ENCODE measurements at regions not wholly inside any gene's neighbourhood (a gene's known extent, or its start where the extent isn't known, plus 50 kb on each side); places are given as distances from the start of the nearest gene placed in this dataset. TPM values are rescaled to one million over a fixed set of nuclear protein-coding genes. Genes with fewer than 3 reads are reported as not detected.
A peak's percentile ranks its signal among the peaks of the same experiment; 100 is the strongest.

GRCh38 chr16:87249425-87249824 lies 67.8 kb downstream of the C16orf95 start:
- Histone ChIP-seq H3K27me3 (no peaks in the 10 kb centered on the region), H3K4me3 (no peak overlapping the region), H3K9me3 (no peaks in the 10 kb centered on the region), H3K4me1 (ENCODE audit: insufficient read depth) (no peaks in the 10 kb centered on the region), H3K36me3 (no peaks in the 10 kb centered on the region), H3K27ac (no peak overlapping the region)
- peak in 1 of 5 donors; percentile 8 for DNase-seq
- 91 to 92% (median 92%) methylated on average over 10 of the region's 10 CpGs for whole genome bisulfite sequencing, 3 donors
- intact Hi-C loops (cut with DNase I): no loop called here
- TF ChIP-seq, protein P1, sequence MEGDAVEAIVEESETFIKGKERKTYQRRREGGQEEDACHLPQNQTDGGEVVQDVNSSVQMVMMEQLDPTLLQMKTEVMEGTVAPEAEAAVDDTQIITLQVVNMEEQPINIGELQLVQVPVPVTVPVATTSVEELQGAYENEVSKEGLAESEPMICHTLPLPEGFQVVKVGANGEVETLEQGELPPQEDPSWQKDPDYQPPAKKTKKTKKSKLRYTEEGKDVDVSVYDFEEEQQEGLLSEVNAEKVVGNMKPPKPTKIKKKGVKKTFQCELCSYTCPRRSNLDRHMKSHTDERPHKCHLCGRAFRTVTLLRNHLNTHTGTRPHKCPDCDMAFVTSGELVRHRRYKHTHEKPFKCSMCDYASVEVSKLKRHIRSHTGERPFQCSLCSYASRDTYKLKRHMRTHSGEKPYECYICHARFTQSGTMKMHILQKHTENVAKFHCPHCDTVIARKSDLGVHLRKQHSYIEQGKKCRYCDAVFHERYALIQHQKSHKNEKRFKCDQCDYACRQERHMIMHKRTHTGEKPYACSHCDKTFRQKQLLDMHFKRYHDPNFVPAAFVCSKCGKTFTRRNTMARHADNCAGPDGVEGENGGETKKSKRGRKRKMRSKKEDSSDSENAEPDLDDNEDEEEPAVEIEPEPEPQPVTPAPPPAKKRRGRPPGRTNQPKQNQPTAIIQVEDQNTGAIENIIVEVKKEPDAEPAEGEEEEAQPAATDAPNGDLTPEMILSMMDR (IDR thresholded peaks at IDR 0.05): no peak
- no peak for TF ChIP-seq POLR2A (IDR thresholded peaks at IDR 0.05)
- TF ChIP-seq EP300 (IDR thresholded peaks at IDR 0.05): no peak

DNA sequence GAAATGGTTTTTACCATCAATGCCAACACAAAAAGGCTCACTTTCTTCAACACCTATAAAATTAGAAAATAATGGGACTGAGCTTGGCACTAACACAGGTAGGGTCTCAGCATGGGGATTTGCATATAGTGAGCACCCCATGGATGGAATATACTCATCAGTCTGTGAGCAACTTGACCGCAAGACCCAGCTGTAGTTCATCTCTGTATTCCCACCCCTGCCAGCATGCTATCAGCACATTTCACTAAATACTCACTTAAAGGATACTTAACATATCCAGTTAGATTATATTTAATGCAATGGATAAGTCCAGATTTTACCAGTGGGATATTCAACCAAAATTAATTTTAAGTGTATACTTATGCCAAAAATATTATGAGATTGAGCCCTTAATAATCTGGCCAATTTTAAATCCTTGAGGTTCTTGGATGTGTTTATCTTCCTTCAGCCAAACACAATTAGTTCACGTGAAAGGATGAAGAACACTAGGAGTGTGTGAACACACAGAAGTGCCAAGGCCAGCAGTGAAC lies 66.7 kb downstream of the C16orf95 start:
- Histone ChIP-seq H3K9me3 (no peaks in the 10 kb centered on the region), H3K27me3 (no peaks in the 10 kb centered on the region), H3K27ac (no peak overlapping the region), H3K4me3 (no peak overlapping the region), H3K36me3 (no peaks in the 10 kb centered on the region), H3K4me1 (ENCODE audit: insufficient read depth) (no peaks in the 10 kb centered on the region)
- TF ChIP-seq, protein P1 (IDR thresholded peaks at IDR 0.05): no peak
- TF ChIP-seq POLR2A (IDR thresholded peaks at IDR 0.05): no peak
- TF ChIP-seq EP300 (IDR thresholded peaks at IDR 0.05): no peak
- 53 to 58% (median 55%) methylated on average over 2 of the region's 2 CpGs for WGBS, 3 donors
- no peak for DNase-seq
- intact Hi-C loops (cut with DNase I): no loop called here

DNA sequence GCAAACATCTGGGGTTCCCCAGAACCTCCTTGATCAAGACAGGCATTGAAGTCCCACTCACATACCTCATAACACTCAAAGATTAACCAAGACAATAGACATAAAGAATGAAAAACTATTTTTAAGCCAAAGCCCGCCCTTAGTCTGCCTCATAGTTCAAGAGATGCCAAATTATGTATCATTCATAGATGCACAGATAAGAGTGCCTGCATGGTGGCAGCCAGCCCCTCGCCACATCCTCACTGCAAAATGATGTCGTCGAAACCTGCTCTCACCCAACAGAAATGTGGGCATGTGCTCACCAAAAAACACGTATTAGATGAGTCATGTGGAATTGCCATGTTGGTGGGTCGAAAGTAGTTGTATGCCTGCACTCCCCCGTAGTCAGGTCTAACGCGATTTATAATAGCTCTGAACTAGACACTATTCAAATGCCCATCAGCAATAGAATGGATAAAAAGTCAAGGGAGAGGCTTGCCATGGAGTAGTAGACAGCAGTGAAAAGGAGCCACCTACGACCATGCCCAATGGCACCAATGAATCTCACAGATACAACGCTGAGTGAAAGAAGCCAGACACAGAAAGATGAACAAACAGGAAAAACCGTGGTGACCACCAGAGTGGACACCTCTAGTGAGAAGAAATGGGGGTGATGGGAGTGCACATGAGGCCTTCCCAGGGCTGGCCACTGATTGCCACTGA lies 64.8 kb downstream of the C16orf95 start:
- Histone ChIP-seq H3K4me1 (ENCODE audit: insufficient read depth) (no peaks in the 10 kb centered on the region), H3K27ac (no peak overlapping the region), H3K9me3 (no peaks in the 10 kb centered on the region), H3K36me3 (no peaks in the 10 kb centered on the region), H3K4me3 (no peak overlapping the region), H3K27me3 (no peaks in the 10 kb centered on the region)
- intact Hi-C loops (cut with DNase I): no loop called here
- DNase-seq: no peak
- TF ChIP-seq EP300 (IDR thresholded peaks at IDR 0.05): no peak
- TF ChIP-seq, protein P1 (IDR thresholded peaks at IDR 0.05): no peak
- TF ChIP-seq POLR2A (IDR thresholded peaks at IDR 0.05): no peak
- 84 to 87% (median 87%) methylated on average over 12 of the region's 12 CpGs for WGBS, 3 donors

Small RNA genes lying in the stretch of these regions (small RNA-seq; reads per million reads assigned to genes)
- gene AC093519.1: not detected

Measured in ovary (tissue), 7 donors.